ENCODE measurements at regions not wholly inside any gene's neighbourhood (a gene's known extent, or its start where the extent isn't known, plus 50 kb on each side); places are given as distances from the start of the nearest gene placed in this dataset.

DNA sequence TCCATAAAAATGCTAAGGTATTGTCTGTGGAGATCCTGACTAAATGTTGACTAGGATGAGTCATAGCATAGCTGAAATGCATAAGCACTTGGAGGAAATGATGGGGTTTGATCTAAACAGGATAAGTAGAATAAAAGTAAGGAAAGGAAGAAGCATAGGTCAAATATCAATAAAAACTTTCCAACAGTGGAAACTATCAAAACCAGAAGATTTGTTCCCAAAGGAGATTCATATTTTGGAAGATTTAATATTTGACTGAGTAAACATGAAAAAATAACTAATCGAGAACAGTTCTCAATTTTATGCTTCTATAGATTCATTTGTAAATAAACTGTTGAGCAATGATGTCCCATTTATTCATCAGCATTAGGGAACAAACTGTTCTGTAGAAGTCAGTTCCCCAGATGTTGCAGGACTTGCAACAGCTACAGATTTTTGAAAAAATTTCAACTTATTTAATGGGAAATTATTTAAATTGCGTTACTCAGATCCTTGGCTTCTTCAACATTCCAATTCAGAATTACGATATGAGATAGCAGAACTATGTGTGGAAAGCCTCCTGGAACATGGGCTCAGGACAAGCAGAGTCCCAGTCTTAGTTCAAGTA, 133.7 kb upstream of the TBX18 start:
- no peak overlapping the region for H2AFZ ChIP-seq (ENCODE audit: low read length)
- no peak overlapping the region for H3K9ac ChIP-seq (ENCODE audit: low read length)
- no peaks in the 10 kb centered on the region for H4K20me1 ChIP-seq (ENCODE audit: insufficient read depth, low read length)
- no peaks in the 10 kb centered on the region for H3K9me2 ChIP-seq (ENCODE audit: low read depth, low read length)
- no peak overlapping the region for H3K27ac ChIP-seq (ENCODE audit: low read depth, low read length, poor library complexity, severe bottlenecking)
- H3K79me2 ChIP-seq (ENCODE audit: insufficient read depth, low read length): no peaks in the 10 kb centered on the region
- H3K4me2 ChIP-seq (ENCODE audit: low read length): no peak overlapping the region
- H3K4me3 ChIP-seq (ENCODE audit: low read depth, low read length, poor library complexity, severe bottlenecking): no peak overlapping the region
- H3K36me3 ChIP-seq (ENCODE audit: insufficient read depth, low read length): no peaks in the 10 kb centered on the region
- no peaks in the 10 kb centered on the region for H3K4me1 ChIP-seq (ENCODE audit: insufficient read depth, low read length, severe bottlenecking)
- H3K27me3 ChIP-seq (ENCODE audit: insufficient read depth, low read length): no peaks in the 10 kb centered on the region
- no peaks in the 10 kb centered on the region for H3K9me3 ChIP-seq (ENCODE audit: low read length)
- H3F3A ChIP-seq (ENCODE audit: insufficient read depth, low read length): no peaks in the 10 kb centered on the region
- TF ChIP-seq, protein P1, sequence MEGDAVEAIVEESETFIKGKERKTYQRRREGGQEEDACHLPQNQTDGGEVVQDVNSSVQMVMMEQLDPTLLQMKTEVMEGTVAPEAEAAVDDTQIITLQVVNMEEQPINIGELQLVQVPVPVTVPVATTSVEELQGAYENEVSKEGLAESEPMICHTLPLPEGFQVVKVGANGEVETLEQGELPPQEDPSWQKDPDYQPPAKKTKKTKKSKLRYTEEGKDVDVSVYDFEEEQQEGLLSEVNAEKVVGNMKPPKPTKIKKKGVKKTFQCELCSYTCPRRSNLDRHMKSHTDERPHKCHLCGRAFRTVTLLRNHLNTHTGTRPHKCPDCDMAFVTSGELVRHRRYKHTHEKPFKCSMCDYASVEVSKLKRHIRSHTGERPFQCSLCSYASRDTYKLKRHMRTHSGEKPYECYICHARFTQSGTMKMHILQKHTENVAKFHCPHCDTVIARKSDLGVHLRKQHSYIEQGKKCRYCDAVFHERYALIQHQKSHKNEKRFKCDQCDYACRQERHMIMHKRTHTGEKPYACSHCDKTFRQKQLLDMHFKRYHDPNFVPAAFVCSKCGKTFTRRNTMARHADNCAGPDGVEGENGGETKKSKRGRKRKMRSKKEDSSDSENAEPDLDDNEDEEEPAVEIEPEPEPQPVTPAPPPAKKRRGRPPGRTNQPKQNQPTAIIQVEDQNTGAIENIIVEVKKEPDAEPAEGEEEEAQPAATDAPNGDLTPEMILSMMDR (IDR thresholded peaks at IDR 0.05; ENCODE audit: low read length): no peak
- TF ChIP-seq EZH2 (IDR thresholded peaks at IDR 0.05; ENCODE audit: borderline replicate concordance, low read length): no peak

- TF ChIP-seq EZH2 (IDR thresholded peaks at IDR 0.05; ENCODE audit: borderline replicate concordance, low read length): no peak
- TF ChIP-seq, protein P1 (IDR thresholded peaks at IDR 0.05; ENCODE audit: low read length): no peak
- no peaks in the 10 kb centered on the region for H3K36me3 ChIP-seq (ENCODE audit: insufficient read depth, low read length)
- H3K79me2 ChIP-seq (ENCODE audit: insufficient read depth, low read length): no peaks in the 10 kb centered on the region
- H3K27ac ChIP-seq (ENCODE audit: low read depth, low read length, poor library complexity, severe bottlenecking): no peak overlapping the region
- H3K9ac ChIP-seq (ENCODE audit: low read length): no peak overlapping the region
- no peaks in the 10 kb centered on the region for H3F3A ChIP-seq (ENCODE audit: insufficient read depth, low read length)
- H3K27me3 ChIP-seq (ENCODE audit: insufficient read depth, low read length): no peaks in the 10 kb centered on the region
- no peak overlapping the region for H2AFZ ChIP-seq (ENCODE audit: low read length)
- H3K4me1 ChIP-seq (ENCODE audit: insufficient read depth, low read length, severe bottlenecking): no peaks in the 10 kb centered on the region
- no peak overlapping the region for H3K4me3 ChIP-seq (ENCODE audit: low read depth, low read length, poor library complexity, severe bottlenecking)
- no peak overlapping the region for H3K4me2 ChIP-seq (ENCODE audit: low read length)
- H4K20me1 ChIP-seq (ENCODE audit: insufficient read depth, low read length): no peaks in the 10 kb centered on the region
- H3K9me3 ChIP-seq (ENCODE audit: low read length): no peaks in the 10 kb centered on the region
- H3K9me2 ChIP-seq (ENCODE audit: low read depth, low read length): no peaks in the 10 kb centered on the region
Measured at GRCh38 chr6:84897011-84897410, 132.6 kb upstream of the TBX18 start.

DNA sequence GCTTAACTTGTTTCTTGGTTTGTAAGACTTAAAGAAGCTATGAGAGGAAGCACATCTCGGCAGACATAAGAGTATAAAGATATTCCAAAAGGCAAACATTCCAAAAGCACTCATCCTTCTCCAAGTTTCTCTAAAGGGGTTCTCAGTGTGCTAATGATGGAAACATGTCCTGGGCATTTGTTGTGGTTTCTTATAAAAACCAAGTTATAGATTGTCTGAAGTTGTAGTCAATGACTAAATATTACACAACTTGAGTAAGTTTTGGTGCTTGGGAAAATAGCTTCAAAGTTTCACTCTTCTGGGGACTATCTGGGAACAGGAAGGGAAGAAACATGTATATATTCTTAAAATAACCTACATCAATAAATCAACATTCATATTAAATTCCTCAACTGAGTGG, 128.3 kb upstream of the TBX18 start:
- H2AFZ ChIP-seq (ENCODE audit: low read length): no peak overlapping the region
- H4K20me1 ChIP-seq (ENCODE audit: insufficient read depth, low read length): no peaks in the 10 kb centered on the region
- no peaks in the 10 kb centered on the region for H3K9me3 ChIP-seq (ENCODE audit: low read length)
- H3K9me2 ChIP-seq (ENCODE audit: low read depth, low read length): no peaks in the 10 kb centered on the region
- H3K27me3 ChIP-seq (ENCODE audit: insufficient read depth, low read length): no peaks in the 10 kb centered on the region
- no peaks in the 10 kb centered on the region for H3F3A ChIP-seq (ENCODE audit: insufficient read depth, low read length)
- no peak overlapping the region for H3K9ac ChIP-seq (ENCODE audit: low read length)
- H3K79me2 ChIP-seq (ENCODE audit: insufficient read depth, low read length): no peaks in the 10 kb centered on the region
- no peaks in the 10 kb centered on the region for H3K36me3 ChIP-seq (ENCODE audit: insufficient read depth, low read length)
- H3K4me1 ChIP-seq (ENCODE audit: insufficient read depth, low read length, severe bottlenecking): no peaks in the 10 kb centered on the region
- H3K4me3 ChIP-seq (ENCODE audit: low read depth, low read length, poor library complexity, severe bottlenecking): no peak overlapping the region
- no peak overlapping the region for H3K4me2 ChIP-seq (ENCODE audit: low read length)
- H3K27ac ChIP-seq (ENCODE audit: low read depth, low read length, poor library complexity, severe bottlenecking): no peak overlapping the region
- TF ChIP-seq EZH2 (IDR thresholded peaks at IDR 0.05; ENCODE audit: borderline replicate concordance, low read length): no peak
- TF ChIP-seq, protein P1 (IDR thresholded peaks at IDR 0.05; ENCODE audit: low read length): no peak
